Neuronal stem cell (in vitro differentiated cells): ENCODE measurements at regions not wholly inside any gene's neighbourhood (a gene's known extent, or its start where the extent isn't known, plus 50 kb on each side); places are given as distances from the start of the nearest gene placed in this dataset.

ENCODE experiments used
- DNase-seq: peaks from one replicate; pipeline ENCODE4 v3.0.0-alpha.2; 2013; ENCODE audit warnings: low spot score
- H2AFZ ChIP-seq: one replicate; pipeline ENCODE4 v1.6.1; 2013; ENCODE audit warnings: mild to moderate bottlenecking, low read length, inconsistent platforms
- H2AK5ac ChIP-seq: 2 replicates; pipeline ENCODE4 v1.6.1; 2013; ENCODE audit warnings: low read depth, mild to moderate bottlenecking, inconsistent platforms, low read length, moderate library complexity, mixed read lengths
- H2BK120ac ChIP-seq: 2 replicates; pipeline ENCODE4 v1.6.1; 2013; ENCODE audit warnings: low read depth, mild to moderate bottlenecking, inconsistent platforms, low read length, moderate library complexity, mixed read lengths
- H2BK12ac ChIP-seq: one replicate; pipeline ENCODE4 v1.6.1; 2013; ENCODE audit warnings: low read length, inconsistent platforms
- H2BK15ac ChIP-seq: 2 replicates; pipeline ENCODE4 v1.6.1; 2013; ENCODE audit warnings: mild to moderate bottlenecking, low read length, inconsistent platforms, mixed read lengths
- H2BK5ac ChIP-seq: one replicate; pipeline ENCODE4 v1.6.1; 2013; ENCODE audit warnings: inconsistent platforms, mild to moderate bottlenecking, low read length, moderate library complexity
- H3K14ac ChIP-seq: one replicate; pipeline ENCODE4 v1.6.1; 2013; ENCODE audit warnings: low read length, inconsistent platforms
- H3K18ac ChIP-seq: 2 replicates; pipeline ENCODE4 v1.6.1; 2013; ENCODE audit warnings: low read length, inconsistent platforms
- H3K23ac ChIP-seq: 2 replicates; pipeline ENCODE4 v1.6.1; 2013; ENCODE audit warnings: low read depth, mild to moderate bottlenecking, mixed read lengths, low read length, inconsistent platforms; ENCODE audit not compliant: poor library complexity
- H3K27ac ChIP-seq: replicated peaks from 3 replicates; pipeline ENCODE4 v1.5.1; 2013; ENCODE audit warnings: low read length, inconsistent platforms
- H3K27me3 ChIP-seq, 3 experiments: 2 replicates each; pipeline ENCODE4 v1.6.1; 2013; ENCODE audit warnings: low read length in 3 of 3, mild to moderate bottlenecking in 2 of 3, inconsistent platforms in 1 of 3, low read depth in 1 of 3, mixed read lengths in 1 of 3, moderate library complexity in 1 of 3; ENCODE audit not compliant: control insufficient read depth in 3 of 3, insufficient read depth in 3 of 3
- H3K36me3 ChIP-seq, 2 donors: replicated peaks in 1 of 2; 2 replicates each; pipeline ENCODE4 v1.6.1; 2013; ENCODE audit warnings: low read length in 2 of 2; ENCODE audit not compliant: control insufficient read depth in 2 of 2, insufficient read depth in 2 of 2
- H3K4ac ChIP-seq: 2 replicates; pipeline ENCODE4 v1.6.1; 2013; ENCODE audit warnings: inconsistent platforms, mild to moderate bottlenecking, low read length, moderate library complexity
- H3K4me1 ChIP-seq, 2 donors: 1 replicate in 1 of 2; 2 replicates in 1 of 2; pipeline ENCODE4 v1.6.1; 2013; ENCODE audit warnings: low read length in 2 of 2, low read depth in 1 of 2; ENCODE audit not compliant: control insufficient read depth in 2 of 2, insufficient read depth in 1 of 2
- H3K4me2 ChIP-seq: one replicate; pipeline ENCODE4 v1.6.1; 2013; ENCODE audit warnings: mild to moderate bottlenecking, low read length, inconsistent platforms; ENCODE audit not compliant: insufficient read depth, poor library complexity, severe bottlenecking
- H3K4me3 ChIP-seq, 2 donors: 2 replicates each; pipeline ENCODE4 v1.5.1; 2013; ENCODE audit warnings: low read length in 2 of 2, mild to moderate bottlenecking in 2 of 2, inconsistent platforms in 1 of 2, moderate library complexity in 1 of 2
- H3K79me1 ChIP-seq: one replicate; pipeline ENCODE4 v1.6.1; 2013; ENCODE audit warnings: low read depth, mild to moderate bottlenecking, inconsistent platforms, low read length, moderate library complexity
- H3K9ac ChIP-seq: one replicate; pipeline ENCODE4 v1.6.1; 2013; ENCODE audit warnings: mild to moderate bottlenecking, low read depth, low read length, inconsistent platforms; ENCODE audit not compliant: poor library complexity
- H3K9me3 ChIP-seq, 2 donors: replicated peaks in 1 of 2; 2 replicates each; pipeline versions ENCODE3 to v1.6.1; 2013; ENCODE audit warnings: low read length in 2 of 2, mild to moderate bottlenecking in 2 of 2, inconsistent platforms in 1 of 2, low read depth in 1 of 2, mixed read lengths in 1 of 2, moderate library complexity in 1 of 2; ENCODE audit not compliant: control insufficient read depth in 2 of 2, insufficient read depth in 1 of 2
- H4K8ac ChIP-seq: one replicate; pipeline ENCODE4 v1.6.1; 2013; ENCODE audit warnings: low read depth, mild to moderate bottlenecking, inconsistent platforms, low read length, moderate library complexity
- H4K91ac ChIP-seq: one replicate; pipeline ENCODE4 v1.6.1; 2013; ENCODE audit warnings: low read length, low read depth, mild to moderate bottlenecking, inconsistent platforms; ENCODE audit not compliant: poor library complexity
- WGBS, 2 donors: extraction: QIAGEN DNeasy Blood & Tissue Kit; methylation state at CpG; one replicate each; pipeline ENCODE4 v1.1.7; 2013; ENCODE audit warnings: missing lambda C conversion rate in 2 of 2, mixed read lengths in 1 of 2; ENCODE audit not compliant: insufficient read length in 2 of 2, insufficient replicate concordance in 1 of 2; ENCODE audit errors: extremely low coverage in 2 of 2; 5-methylcytosine and 5-hydroxymethylcytosine counted together

- WGBS, 2 donors: no CpG with 5 or more reads among the region's 5 CpGs
- no peak overlapping the region for H3K27ac ChIP-seq
Observed at GRCh38 chr12:46559311-46559710, 186.7 kb upstream of the SLC38A2 start.

DNA sequence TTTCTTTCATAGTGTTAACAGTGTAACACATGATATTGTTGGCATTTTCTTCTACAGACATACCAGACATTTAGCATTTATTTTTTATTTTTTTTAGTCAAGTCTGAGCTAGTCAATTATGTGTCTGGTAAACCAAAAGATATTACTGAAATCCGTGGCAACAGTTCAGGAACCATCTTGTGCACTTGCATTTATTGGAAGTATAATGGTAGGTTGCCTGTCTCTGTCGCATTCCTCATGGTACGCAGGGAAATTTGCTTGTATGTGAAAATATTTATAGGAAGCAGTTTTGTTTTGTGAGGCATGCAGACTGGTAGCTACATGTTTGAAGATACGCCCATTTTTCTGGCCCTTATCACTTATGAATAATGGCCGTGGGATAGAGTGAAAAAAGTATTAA, 186.1 kb upstream of the SLC38A2 start:
- no peak overlapping the region for H2BK5ac ChIP-seq
- H3K9ac ChIP-seq: no peak overlapping the region
- no peak overlapping the region for H4K91ac ChIP-seq
- WGBS, 2 donors: no CpG with 5 or more reads among the region's 5 CpGs
- no peak overlapping the region for H2BK120ac ChIP-seq
- H3K9me3 ChIP-seq: no peaks in the 10 kb centered on the region
- no peak for DNase-seq
- H2BK12ac ChIP-seq: no peak overlapping the region
- H3K79me1 ChIP-seq: no peaks in the 10 kb centered on the region
- no peak overlapping the region for H3K4me3 ChIP-seq
- H3K4me2 ChIP-seq: no peak overlapping the region
- no peak overlapping the region for H3K18ac ChIP-seq
- H3K27me3 ChIP-seq: no peaks in the 10 kb centered on the region
- no peak overlapping the region for H4K8ac ChIP-seq
- H3K4me1 ChIP-seq: peaks cover 5 to 13% of the 10 kb centered on the region in 2 donors
- H3K27ac ChIP-seq: no peak overlapping the region
- no peak overlapping the region for H2AFZ ChIP-seq
- no peak overlapping the region for H3K4ac ChIP-seq
- H3K23ac ChIP-seq: no peak overlapping the region
- H3K36me3 ChIP-seq: no peaks in the 10 kb centered on the region
- H2BK15ac ChIP-seq: no peak overlapping the region
- no peak overlapping the region for H2AK5ac ChIP-seq
- no peak overlapping the region for H3K14ac ChIP-seq

More at GRCh38 chr12:46559311-46559710, 186.7 kb upstream of the SLC38A2 start:
- no peak overlapping the region for H2BK5ac ChIP-seq
- no peak overlapping the region for H3K4me2 ChIP-seq
- DNase-seq: no peak
- peaks cover 5 to 13% of the 10 kb centered on the region in 2 donors for H3K4me1 ChIP-seq
- no peak overlapping the region for H3K4ac ChIP-seq
- H4K8ac ChIP-seq: no peak overlapping the region
- H3K79me1 ChIP-seq: no peaks in the 10 kb centered on the region
- no peak overlapping the region for H2AK5ac ChIP-seq
- peaks cover 0 to under 1% of the 10 kb centered on the region in 2 donors for H3K9me3 ChIP-seq
- no peak overlapping the region for H4K91ac ChIP-seq
- H3K23ac ChIP-seq: no peak overlapping the region
- no peak overlapping the region for H2BK12ac ChIP-seq
- H2BK15ac ChIP-seq: no peak overlapping the region
- no peak overlapping the region for H3K14ac ChIP-seq
- H3K36me3 ChIP-seq: no peaks in the 10 kb centered on the region
- no peak overlapping the region for H3K18ac ChIP-seq
- H2AFZ ChIP-seq: no peak overlapping the region
- no peak overlapping the region for H3K4me3 ChIP-seq
- H2BK120ac ChIP-seq: no peak overlapping the region
- no peak overlapping the region for H3K9ac ChIP-seq
- no peaks in the 10 kb centered on the region for H3K27me3 ChIP-seq

- WGBS, 2 donors: no CpG with 5 or more reads among the region's 5 CpGs
- H2BK15ac ChIP-seq: no peak overlapping the region
- H2BK5ac ChIP-seq: no peak overlapping the region
- H2AFZ ChIP-seq: no peak overlapping the region
- no peak overlapping the region for H2BK120ac ChIP-seq
- H3K4me1 ChIP-seq: peaks cover 5 to 11% of the 10 kb centered on the region in 2 donors
- no peak for DNase-seq
- H3K27me3 ChIP-seq: no peaks in the 10 kb centered on the region
- H3K4ac ChIP-seq: no peak overlapping the region
- no peak overlapping the region for H3K9ac ChIP-seq
- H3K4me2 ChIP-seq: no peak overlapping the region
- no peak overlapping the region for H2AK5ac ChIP-seq
- H4K91ac ChIP-seq: no peak overlapping the region
- H3K18ac ChIP-seq: no peak overlapping the region
- H3K9me3 ChIP-seq: no peaks in the 10 kb centered on the region
- no peak overlapping the region for H3K4me3 ChIP-seq
- H3K79me1 ChIP-seq: no peaks in the 10 kb centered on the region
- H2BK12ac ChIP-seq: no peak overlapping the region
- no peak overlapping the region for H3K14ac ChIP-seq
- no peak overlapping the region for H4K8ac ChIP-seq
- H3K23ac ChIP-seq: no peak overlapping the region
- no peak overlapping the region for H3K27ac ChIP-seq
- H3K36me3 ChIP-seq: no peaks in the 10 kb centered on the region
Observed at GRCh38 chr12:46557539-46558373, 185.2 kb upstream of the SLC38A2 start.

- no peak overlapping the region for H2AFZ ChIP-seq
- H3K27ac ChIP-seq: no peak overlapping the region
- no peak overlapping the region for H3K4me3 ChIP-seq
- no peaks in the 10 kb centered on the region for H3K9me3 ChIP-seq
- no peak overlapping the region for H2BK12ac ChIP-seq
- no peaks in the 10 kb centered on the region for H3K36me3 ChIP-seq
- H3K14ac ChIP-seq: no peak overlapping the region
- H3K4me1 ChIP-seq: peaks cover 2 to 6% of the 10 kb centered on the region in 2 donors
- no peak overlapping the region for H2BK120ac ChIP-seq
- no peak overlapping the region for H2BK5ac ChIP-seq
- DNase-seq: no peak
- no peak overlapping the region for H4K8ac ChIP-seq
- no peak overlapping the region for H3K9ac ChIP-seq
- H3K23ac ChIP-seq: no peak overlapping the region
- H2AK5ac ChIP-seq: no peak overlapping the region
- no peak overlapping the region for H2BK15ac ChIP-seq
- no peak overlapping the region for H3K4me2 ChIP-seq
- no peaks in the 10 kb centered on the region for H3K79me1 ChIP-seq
- H4K91ac ChIP-seq: no peak overlapping the region
- H3K4ac ChIP-seq: no peak overlapping the region
- H3K18ac ChIP-seq: no peak overlapping the region
- WGBS, 2 donors: no CpG with 5 or more reads among the region's 6 CpGs
- H3K27me3 ChIP-seq: no peaks in the 10 kb centered on the region
Observed at GRCh38 chr12:46556819-46557524, 184.4 kb upstream of the SLC38A2 start.
